Tibial nerve (tissue), 4 donors: ENCODE measurements at regions not wholly inside any gene's neighbourhood (a gene's known extent, or its start where the extent isn't known, plus 50 kb on each side); places are given as distances from the start of the nearest gene placed in this dataset.

ENCODE experiments used
- EP300 ChIP-seq, 2 donors: sonication (generic); formaldehyde crosslinking; IDR thresholded peaks; one replicate each; pipeline ENCODE4 v1.6.1; 2017; ENCODE audit warnings: antibody characterized with exemption in 2 of 2, mild to moderate bottlenecking in 1 of 2
- TF ChIP-seq, protein P1 (sequence below), 5 experiments: fragments of 200-600 bp in 3 of 5; fragments of 450-650 bp in 2 of 5; sonication (generic) in 3 of 5; IDR thresholded peaks; one replicate each; pipeline ENCODE4 v1.5.1; 2016 to 2019; ENCODE audit warnings: antibody characterized with exemption in 5 of 5, mild to moderate bottlenecking in 3 of 5, moderate library complexity in 2 of 5

DNA sequence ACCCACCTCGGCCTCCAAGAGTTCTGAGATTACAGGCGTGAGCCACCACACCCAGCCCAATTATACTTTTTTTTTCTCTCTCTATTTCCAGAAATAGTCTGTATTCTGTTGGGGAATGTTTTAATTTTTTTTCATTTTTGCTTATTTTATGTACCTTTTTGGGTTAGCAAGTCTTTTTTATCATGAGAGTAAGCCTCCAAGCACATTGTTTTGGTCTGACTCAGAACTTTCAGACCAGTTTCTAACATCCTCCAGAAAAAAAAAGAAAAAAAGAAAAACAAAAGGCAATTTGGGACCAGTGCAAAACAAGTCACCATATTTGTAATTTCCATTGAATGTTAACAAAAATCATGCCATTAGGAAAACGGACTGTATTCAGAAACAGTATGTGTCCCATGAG, 1465.5 kb downstream of the SLITRK5 start:
- TF ChIP-seq, protein P1, sequence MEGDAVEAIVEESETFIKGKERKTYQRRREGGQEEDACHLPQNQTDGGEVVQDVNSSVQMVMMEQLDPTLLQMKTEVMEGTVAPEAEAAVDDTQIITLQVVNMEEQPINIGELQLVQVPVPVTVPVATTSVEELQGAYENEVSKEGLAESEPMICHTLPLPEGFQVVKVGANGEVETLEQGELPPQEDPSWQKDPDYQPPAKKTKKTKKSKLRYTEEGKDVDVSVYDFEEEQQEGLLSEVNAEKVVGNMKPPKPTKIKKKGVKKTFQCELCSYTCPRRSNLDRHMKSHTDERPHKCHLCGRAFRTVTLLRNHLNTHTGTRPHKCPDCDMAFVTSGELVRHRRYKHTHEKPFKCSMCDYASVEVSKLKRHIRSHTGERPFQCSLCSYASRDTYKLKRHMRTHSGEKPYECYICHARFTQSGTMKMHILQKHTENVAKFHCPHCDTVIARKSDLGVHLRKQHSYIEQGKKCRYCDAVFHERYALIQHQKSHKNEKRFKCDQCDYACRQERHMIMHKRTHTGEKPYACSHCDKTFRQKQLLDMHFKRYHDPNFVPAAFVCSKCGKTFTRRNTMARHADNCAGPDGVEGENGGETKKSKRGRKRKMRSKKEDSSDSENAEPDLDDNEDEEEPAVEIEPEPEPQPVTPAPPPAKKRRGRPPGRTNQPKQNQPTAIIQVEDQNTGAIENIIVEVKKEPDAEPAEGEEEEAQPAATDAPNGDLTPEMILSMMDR (IDR thresholded peaks at IDR 0.05), result no peak
- no peak for TF ChIP-seq EP300 (IDR thresholded peaks at IDR 0.05)
